ENCODE measurements at regions not wholly inside any gene's neighbourhood (a gene's known extent, or its start where the extent isn't known, plus 50 kb on each side); places are given as distances from the start of the nearest gene placed in this dataset.

DNA sequence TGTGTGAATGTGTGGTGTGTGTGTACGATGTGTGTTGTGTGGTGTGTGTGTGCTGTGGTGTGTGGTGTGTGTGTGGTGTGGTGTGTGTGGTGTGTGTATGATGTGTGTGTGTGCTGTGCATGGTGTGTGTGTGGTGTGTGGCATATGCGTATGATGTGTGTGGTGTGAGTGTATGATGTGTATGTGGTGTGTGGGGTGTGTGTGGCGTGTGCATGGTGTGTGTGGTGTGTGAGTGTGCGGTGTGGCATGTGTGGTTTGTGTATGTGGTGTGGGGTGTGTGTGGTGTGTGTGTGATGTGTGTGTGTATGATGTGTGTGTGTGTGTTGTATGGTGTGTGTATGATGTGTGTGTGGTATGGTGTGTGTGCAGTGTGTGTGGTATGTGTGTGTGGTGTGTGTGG, 50.5 kb upstream of the MPHOSPH6 start:
- TF ChIP-seq, protein P1, sequence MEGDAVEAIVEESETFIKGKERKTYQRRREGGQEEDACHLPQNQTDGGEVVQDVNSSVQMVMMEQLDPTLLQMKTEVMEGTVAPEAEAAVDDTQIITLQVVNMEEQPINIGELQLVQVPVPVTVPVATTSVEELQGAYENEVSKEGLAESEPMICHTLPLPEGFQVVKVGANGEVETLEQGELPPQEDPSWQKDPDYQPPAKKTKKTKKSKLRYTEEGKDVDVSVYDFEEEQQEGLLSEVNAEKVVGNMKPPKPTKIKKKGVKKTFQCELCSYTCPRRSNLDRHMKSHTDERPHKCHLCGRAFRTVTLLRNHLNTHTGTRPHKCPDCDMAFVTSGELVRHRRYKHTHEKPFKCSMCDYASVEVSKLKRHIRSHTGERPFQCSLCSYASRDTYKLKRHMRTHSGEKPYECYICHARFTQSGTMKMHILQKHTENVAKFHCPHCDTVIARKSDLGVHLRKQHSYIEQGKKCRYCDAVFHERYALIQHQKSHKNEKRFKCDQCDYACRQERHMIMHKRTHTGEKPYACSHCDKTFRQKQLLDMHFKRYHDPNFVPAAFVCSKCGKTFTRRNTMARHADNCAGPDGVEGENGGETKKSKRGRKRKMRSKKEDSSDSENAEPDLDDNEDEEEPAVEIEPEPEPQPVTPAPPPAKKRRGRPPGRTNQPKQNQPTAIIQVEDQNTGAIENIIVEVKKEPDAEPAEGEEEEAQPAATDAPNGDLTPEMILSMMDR (IDR thresholded peaks at IDR 0.05 in 4 of 5, conservative IDR thresholded peaks at IDR 0.05 in 1 of 5) = no peak
- TF ChIP-seq POLR2A (IDR thresholded peaks at IDR 0.05) = no peak
